ENCODE measurements at regions not wholly inside any gene's neighbourhood (a gene's known extent, or its start where the extent isn't known, plus 50 kb on each side); places are given as distances from the start of the nearest gene placed in this dataset.
A peak's percentile ranks its signal among the peaks of the same experiment; 100 is the strongest.

GRCh38 chr7:132059141-132059540, 502.7 kb upstream of the PODXL start:
- H3K27ac ChIP-seq = no peak overlapping the region
- DNase-seq (no peak), ATAC-seq (no peak)
- no peaks in the 10 kb centered on the region for H3K36me3 ChIP-seq
- H3K27me3 ChIP-seq = no peaks in the 10 kb centered on the region
- no peak overlapping the region for H3K4me3 ChIP-seq
- WGBS, 2 donors = 70 to 72% methylated on average over 4 of the region's 4 CpGs
- H3K4me1 ChIP-seq = peaks cover 0 to 10% (median 0%) of the 10 kb centered on the region in 9 donors
- peaks cover 0 to 11% (median 0%) of the 10 kb centered on the region in 11 donors for H3K9me3 ChIP-seq
- no peak for TF ChIP-seq CTCF (IDR thresholded peaks at IDR 0.05)
- intact Hi-C loops (cut with DNase I) = loop anchor here in 1 of 10 donors (10.0 kb wide), 1 partner anchor 364 kb away; no protein-coding TSS in a partner anchor

GRCh38 chr7:132055336-132056120, 499.1 kb upstream of the PODXL start:
- peak in 2 of 8 donors; percentile 29 to 62 for ATAC-seq
- no peak overlapping the region for H3K27ac ChIP-seq

DNA sequence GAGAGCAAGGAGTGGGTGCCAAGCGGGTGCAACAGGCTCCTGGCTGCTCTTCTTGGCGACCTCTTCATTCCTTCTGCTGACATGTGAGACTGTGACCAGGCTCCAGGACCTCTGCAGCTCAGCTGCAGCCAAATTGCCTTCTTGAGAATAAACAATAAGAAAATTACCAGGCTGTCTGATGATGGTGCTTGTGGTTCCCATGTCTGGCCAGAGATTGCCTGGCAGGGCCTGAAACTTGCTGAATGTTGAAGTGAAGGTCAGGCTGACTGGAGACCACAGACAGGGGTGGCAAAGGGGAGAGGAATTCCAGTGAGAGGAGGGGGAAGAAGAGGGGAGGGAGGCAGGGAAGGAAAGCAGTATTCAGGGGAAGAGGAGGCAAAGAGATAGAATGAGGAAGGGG, 497.4 kb upstream of the PODXL start:
- ATAC-seq (no peak), DNase-seq (no peak)
- no peaks in the 10 kb centered on the region for H3K36me3 ChIP-seq
- H3K4me3 ChIP-seq = no peak overlapping the region
- H3K27ac ChIP-seq = no peak overlapping the region
- peaks cover 0 to 10% (median 0%) of the 10 kb centered on the region in 9 donors for H3K4me1 ChIP-seq
- no peak for TF ChIP-seq CTCF (IDR thresholded peaks at IDR 0.05)
- WGBS, 2 donors = 87 to 93% methylated on average over 2 of the region's 2 CpGs
- intact Hi-C loops (cut with DNase I) = loop anchor here in 3 of 10 donors (5.0 to 10.0 kb wide), 2 partner anchors 359 to 367 kb away; no protein-coding TSS in a partner anchor
- peaks cover 0 to 5% (median 0%) of the 10 kb centered on the region in 7 donors for H3K27me3 ChIP-seq
- peaks cover 0 to 11% (median 0%) of the 10 kb centered on the region in 11 donors for H3K9me3 ChIP-seq

More at GRCh38 chr7:132055336-132056120, 499.1 kb upstream of the PODXL start:
- H3K4me3 ChIP-seq = no peak overlapping the region
- DNase-seq = no peak
- intact Hi-C loops (cut with DNase I) = loop anchor here in 1 of 10 donors (10.0 kb wide), 1 partner anchor 361 kb away; no protein-coding TSS in a partner anchor
- H3K4me1 ChIP-seq = peaks cover 0 to 10% (median 0%) of the 10 kb centered on the region in 9 donors
- H3K9me3 ChIP-seq = peaks cover 0 to 11% (median 0%) of the 10 kb centered on the region in 11 donors
- 25 to 26% methylated on average over 9 of the region's 9 CpGs for WGBS, 2 donors
- H3K36me3 ChIP-seq = no peaks in the 10 kb centered on the region
- H3K27me3 ChIP-seq = no peaks in the 10 kb centered on the region
- TF ChIP-seq CTCF (IDR thresholded peaks at IDR 0.05) = no peak

GRCh38 chr7:132051311-132051710, 494.9 kb upstream of the PODXL start:
- TF ChIP-seq CTCF (IDR thresholded peaks at IDR 0.05) = no peak
- intact Hi-C loops (cut with DNase I) = loop anchor here in 3 of 10 donors (5.0 to 10.0 kb wide), 2 partner anchors 357 to 364 kb away; no protein-coding TSS in a partner anchor
- no peak overlapping the region for H3K27ac ChIP-seq
- no peak for DNase-seq
- H3K9me3 ChIP-seq = no peaks in the 10 kb centered on the region
- no peaks in the 10 kb centered on the region for H3K36me3 ChIP-seq
- WGBS, 2 donors = 73 to 79% methylated on average over 3 of the region's 3 CpGs
- peaks cover 0 to 10% (median 0%) of the 10 kb centered on the region in 9 donors for H3K4me1 ChIP-seq
- no peak for ATAC-seq
- H3K4me3 ChIP-seq = no peak overlapping the region
- peaks cover 0 to 5% (median 0%) of the 10 kb centered on the region in 7 donors for H3K27me3 ChIP-seq
